DMS114 treated with DMSO at 0.1 percent for 48 hours (cell line): ENCODE measurements at regions not wholly inside any gene's neighbourhood (a gene's known extent, or its start where the extent isn't known, plus 50 kb on each side); places are given as distances from the start of the nearest gene placed in this dataset.
A peak's percentile ranks its signal among the peaks of the same experiment; 100 is the strongest.
"Not testable (repeated sequence)": the region's sequence is repeated elsewhere in the genome, so short reads cannot be mapped to it uniquely, and the experiment has no call there.

Experiments
- DNase-seq: peaks from one replicate; lab custom pipeline; 2025; ENCODE audit not compliant: unreplicated experiment; lab: John Stamatoyannopoulos, UW

DNA sequence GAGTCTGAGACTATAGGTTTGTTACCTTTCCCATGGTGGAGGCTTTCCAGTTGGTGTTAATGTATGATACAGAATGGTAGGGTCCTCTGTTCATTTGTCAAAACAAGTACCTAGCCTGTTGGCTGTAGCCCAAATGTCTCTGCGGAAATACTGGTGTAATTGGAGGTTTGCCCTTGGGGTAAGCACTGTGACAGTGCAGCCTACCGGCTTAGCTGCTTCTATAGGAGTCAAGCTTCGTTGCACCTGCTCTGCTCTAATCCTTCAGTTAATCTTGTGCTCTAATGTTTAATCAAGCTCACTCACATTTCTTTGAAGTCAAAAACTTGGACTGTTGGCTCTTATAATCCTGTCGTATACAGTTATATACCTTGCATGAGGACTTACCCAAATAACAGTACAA lies 203.4 kb downstream of the CCNG2 start:
- no peak for DNase-seq

DNA sequence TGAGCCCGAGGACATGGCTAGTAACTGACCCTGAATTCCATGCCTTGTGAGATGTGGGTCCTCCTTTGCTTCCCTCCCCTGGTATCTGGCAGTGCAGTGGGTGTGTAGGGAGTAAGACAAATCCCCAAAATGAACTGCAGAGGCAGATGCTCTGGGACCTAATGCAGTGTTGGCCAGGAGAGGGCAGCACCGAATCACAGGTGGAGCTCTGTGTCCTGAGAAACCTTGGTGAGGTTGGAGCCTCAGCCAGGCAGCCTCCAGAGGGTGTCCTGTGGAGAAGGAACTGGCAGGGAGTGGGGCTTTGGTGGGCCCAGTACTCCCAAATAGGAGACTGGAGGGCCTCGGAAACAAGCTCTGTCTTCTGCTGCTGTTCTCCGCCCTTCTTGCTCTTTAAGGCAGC lies 209.9 kb downstream of the CCNG2 start:
- DNase-seq, result not testable (repeated sequence)

DNA sequence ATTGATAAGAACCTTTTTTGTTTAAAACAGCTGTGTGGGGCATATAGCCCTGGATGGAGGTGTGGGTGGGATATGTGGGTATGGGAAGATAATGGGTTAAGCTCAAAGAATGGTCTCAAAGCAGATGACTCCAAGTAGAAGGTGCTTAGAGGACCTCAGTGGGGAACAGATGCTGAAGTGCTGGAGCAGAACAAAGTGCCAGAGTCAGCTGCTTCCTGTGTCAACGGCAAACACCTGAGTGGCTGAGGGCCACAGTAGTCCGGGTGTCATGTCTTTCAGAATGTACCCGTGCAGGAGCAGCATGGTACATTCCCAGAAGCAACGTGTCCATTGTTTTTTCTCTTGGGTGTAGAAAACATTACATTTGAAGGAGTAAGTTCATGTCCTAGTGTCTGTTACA lies 210.6 kb downstream of the CCNG2 start:
- no peak for DNase-seq

DNA sequence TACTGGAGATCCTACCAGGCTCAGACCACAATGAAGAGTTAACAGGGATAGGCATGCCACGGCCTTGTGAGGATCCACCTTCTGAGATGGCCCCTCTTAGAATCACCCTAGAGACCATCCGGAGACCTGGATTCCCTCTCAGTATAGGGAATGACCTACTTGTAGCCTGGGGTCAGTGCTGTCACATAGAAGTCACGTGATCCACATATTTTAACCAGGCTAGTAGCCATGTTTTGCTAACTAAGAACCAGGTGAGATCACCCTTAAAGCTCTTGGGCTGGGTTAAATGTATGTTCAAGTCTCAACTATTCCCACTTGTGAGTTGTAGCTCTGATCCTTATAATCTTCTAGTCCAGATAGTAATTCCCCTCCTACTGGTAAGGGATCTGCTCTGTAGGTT lies 215.4 kb downstream of the CCNG2 start:
- no peak for DNase-seq

DNA sequence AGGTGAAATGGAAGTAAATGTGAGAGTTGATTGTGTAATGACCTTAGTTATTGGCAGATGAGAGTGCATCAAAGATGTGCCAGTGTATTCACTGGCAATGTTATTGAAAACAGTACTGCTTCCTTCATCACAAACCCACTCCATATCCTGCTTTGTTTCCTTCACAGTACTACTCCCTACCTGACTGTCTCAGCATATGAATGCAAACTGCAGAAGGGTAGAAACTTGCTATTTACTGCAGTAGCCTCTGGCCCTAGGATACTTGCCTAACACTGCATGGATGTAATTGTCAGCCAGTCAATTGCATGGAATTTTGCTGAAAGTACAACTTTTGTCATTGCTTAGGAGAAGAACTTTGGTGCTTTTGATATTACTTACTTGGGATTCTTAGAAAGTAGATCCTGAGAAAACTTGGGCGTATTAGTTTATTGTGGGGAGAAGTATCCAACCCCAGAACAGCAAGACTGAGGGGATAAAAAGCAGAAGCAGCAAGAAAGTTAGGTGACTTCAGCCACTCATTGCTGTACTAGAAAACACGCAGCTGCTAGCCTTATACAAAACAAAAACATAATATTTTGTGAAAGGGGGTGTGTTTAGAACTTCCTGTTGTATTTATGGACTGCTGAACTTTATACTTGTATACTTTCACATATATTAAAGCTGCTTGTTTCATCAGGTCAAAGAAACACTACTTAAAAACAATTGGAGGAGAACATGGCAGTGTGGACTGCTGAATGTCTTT lies 219.0 kb downstream of the CCNG2 start:
- no peak for DNase-seq

DNA sequence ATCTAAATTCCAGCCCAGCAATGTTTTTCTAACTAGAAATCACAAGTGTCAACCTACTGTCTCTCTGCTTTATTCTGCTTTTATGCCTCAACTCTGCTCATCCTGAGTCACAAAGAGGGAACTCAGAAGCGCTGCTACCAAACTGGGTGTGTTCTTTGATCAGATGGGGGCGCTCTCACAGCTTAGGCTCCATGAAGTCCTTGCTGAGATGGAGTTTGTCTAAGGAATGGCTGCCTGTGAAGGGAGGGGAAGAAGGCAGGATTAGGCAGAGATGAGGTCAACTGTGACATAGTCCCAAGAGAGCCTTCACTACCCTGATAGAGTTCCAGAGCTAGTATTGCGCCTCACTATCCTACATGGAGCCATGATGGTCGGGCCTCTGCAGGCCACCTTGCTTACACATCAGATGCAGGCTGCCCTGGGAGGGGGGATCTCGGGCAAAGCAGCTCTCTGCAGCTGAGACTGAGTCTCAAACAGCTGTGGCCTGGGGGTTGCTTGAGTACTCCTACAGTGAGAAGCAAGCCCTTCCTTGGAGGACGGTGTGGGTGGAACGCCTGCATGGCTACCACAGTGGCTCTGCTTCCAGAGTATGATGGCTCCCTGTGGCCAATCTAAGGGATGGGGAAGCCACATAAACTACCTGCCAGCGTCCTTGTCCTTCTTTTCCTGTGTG lies 219.9 kb downstream of the CCNG2 start:
- DNase-seq, result no peak

DNA sequence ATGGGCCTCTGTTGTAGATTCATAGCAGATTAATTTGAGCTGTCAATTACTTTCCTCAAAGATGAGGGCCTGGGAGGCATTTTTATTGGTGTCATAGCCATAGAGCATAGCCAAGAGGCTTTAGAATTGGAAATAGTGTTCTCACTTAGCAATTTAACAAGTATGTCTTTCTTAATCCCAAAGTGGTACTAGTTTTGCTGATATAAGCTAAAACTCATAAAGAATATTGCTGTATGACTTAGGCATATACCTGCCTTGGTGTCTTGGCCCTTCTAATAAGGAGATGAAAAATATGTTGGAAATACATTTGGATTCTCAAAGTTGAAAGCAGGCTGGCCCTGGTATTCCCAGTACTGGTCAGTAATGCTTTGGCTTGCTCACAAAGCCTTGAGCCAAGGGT lies 221.5 kb upstream of the CXCL13 start:
- DNase-seq, result no peak

DNA sequence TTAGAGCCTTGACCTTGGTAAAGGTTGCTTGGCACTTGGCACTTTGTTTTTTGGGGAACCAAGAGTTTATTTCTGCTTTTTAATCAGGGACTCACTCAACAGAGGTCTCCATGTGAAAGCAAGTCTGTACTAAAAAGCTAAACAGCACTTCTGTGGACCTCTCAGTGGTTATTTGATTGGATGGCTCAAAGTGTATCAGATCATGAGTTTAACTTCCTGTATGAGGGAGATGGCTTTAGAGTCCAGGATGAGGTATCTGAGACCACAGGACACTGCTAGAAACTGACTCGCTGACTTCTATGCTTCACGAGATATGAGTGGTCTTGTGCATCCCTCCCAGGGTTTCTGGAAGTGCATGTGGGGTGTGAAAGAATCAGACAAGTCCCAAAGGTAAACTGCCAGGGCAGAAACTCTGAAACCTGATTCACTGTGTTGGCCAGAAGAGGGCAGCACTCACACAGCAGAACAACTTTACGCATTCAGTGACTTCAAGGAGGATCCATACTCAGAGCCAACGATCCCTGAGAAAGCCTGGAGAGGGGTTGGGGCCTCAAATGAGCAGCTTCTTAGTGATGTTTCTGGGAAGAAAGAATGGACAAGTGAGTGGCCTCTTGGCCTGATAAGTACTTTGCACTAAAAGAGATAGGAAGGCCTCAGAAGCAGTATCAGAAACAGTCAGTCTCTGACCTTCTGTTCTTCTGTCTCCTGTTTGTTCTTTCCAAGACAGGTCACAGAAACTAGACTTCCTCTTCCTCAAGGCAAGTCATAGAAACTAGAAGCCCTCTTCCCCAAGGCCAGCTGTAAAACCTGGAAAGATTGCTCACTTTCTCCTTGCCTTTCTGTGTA lies 220.3 kb upstream of the CXCL13 start:
- peak; percentile 4 for DNase-seq

DNA sequence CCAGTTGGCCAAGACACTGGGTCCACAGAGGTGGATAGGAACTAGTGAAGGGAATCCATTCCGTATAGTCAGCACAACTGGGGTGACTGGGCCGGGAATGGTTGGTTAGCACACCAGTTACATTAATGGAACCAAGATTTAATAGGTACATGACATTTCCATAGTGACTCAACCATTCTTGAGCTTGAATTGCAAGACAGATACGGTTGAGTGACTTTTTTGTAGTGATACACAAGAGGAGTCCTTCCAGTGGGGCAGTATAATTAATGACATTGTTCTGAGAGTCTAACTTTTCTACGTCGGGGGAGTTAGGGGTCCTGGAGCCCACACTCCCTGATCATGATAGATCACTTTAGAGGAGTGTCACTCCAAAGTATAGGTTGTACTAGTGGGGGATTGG lies 211.6 kb upstream of the CXCL13 start:
- no peak for DNase-seq

DNA sequence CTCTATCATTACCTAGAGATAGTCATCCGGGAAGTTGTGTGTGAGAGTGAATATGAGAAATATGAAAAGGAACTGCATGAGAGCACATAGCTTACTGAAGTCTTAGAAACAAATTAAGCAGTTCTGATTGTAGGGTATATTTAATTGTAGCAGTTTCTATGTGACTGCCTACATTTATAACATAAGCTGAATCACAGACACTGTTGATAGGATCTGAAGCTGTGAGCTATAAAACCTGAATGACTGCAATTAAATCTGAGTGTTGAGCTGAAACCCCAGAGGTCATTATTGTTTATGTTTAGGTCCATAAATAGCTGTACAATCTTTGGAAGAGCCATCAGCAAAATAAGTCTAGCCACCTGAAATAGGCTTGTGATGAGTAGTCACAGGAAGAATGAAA lies 210.1 kb upstream of the CXCL13 start:
- DNase-seq, result no peak

DNA sequence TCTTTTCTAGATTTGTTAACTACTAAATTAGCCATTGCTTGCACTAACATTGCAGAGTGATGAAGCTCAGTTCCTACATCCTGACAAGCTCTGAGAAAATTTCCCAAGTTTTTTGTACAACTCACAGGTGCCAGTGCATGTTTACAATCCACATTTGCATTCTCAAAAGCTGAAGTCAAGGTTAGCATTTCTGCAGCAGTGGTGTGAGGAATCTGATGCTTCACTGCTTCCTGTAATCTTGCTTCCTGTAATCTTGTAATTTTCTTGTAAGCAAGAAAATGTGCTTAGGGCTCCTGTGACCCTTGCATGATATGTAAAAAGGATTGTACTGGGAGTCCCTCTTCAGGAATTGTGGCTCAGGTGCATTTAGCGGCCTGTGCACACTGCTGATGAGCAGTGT lies 207.4 kb upstream of the CXCL13 start:
- no peak for DNase-seq

DNA sequence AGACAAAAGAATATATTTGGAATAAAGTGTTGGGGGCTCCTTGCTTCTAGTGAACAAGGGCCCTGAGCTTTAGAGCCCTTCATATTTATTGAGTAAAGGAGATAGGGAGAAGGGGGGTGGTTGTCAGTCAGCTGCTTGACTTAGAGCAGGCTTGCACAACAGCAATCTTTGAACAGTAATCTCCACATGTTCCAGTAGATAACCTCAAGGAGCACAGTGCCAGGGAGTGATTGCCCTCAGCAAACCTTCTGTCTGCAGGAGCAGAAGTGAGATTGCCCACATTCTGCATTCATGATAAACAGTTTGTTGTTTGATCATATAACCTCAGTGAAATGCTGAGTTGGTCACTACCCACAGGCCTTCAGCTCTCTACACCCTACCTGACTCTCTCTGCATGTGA lies 205.8 kb upstream of the CXCL13 start:
- DNase-seq, result no peak

DNA sequence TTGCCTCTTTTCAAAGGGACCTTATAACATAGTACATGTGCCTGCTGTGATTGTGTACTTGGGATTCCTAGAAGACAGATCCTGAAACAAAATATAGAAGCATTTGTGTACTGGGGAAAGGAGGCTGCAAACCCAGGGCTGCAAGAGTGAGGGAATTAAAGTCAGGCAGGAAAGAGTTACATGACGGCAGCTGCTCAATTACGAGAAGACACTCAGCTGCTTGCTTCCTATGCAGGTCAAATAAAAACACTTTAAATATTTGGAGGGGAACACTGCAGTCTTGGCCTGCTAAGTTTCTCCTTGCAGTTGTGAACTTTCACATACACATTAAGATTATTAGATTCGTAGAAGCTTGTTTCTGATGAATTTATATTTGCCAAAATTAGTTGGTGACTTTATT lies 191.9 kb upstream of the CXCL13 start:
- DNase-seq, result no peak

DNA sequence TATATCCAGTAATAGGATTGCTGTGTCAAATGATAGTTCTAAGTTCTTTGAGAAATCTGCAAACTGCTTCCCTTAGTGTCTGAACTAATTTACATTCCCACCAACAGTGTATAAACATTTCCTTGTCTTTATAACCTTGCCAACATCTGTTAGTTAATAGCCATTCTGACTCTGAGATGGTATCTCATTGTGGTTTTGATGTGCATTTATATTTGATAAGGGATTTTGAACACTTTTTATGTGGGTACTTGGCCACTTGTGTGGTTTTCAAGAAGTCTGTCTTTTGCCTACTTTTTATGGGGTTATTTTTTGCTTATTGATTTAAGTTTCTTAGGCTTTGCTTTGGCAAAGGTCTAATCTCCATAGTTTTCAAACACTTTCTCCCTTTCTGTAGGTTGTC lies 189.9 kb upstream of the CXCL13 start:
- no peak for DNase-seq

DNA sequence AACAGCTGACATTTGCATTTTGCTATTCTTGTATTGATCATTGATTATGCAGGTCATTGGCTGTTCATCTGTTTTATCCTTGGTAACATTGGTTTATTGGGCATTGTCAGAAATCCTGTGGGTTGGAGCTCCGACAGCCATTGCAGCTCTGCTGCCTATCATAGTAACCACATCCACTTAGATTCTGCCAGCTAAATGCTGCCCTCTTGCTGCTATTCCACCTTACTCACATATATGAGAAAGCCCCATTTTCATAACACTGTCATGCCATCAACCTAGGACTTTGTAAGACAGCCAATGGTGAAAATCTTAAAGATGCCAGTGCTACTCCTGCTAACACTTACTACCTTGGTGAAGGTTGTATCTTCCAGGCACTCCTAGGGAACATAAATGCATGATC lies 187.3 kb upstream of the CXCL13 start:
- peak; percentile 0 for DNase-seq

DNA sequence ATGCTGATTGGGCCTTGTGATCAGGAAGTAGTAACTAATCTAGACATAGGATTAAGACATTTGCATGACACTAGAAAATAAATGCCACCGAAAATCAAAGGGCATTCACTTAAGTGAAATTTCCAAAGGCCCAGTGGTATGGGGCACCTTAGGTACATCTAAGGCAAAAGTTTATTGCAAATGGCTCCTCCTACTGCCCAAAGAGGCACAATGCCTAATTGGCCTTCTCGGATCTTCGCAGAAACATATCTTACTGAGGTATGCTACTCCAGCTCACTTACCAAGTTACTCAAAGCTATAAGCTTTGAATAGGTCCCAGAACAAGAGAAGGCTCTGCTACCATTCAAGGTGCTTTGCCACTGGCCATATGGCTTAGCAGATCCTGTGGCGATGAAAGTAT lies 174.8 kb upstream of the CXCL13 start:
- DNase-seq, result no peak

DNA sequence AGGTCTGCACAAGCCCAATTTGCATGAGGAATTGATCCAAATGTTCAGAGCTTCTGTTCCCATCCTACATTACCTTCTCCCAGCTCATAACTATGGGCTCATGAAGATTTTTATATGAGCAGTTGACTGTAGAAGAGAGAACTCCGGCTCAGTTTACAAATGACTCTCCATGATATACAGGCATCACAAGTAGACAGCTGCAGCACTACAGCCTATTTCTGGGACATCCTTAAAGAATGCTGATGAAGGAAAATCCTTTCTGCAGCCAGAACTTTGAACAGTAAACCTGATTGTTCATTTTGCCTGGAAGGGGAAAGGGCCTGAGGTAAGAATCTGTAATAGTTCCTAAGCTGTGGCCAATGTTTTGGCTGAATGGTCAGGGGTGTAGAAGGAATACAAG lies 174.1 kb upstream of the CXCL13 start:
- no peak for DNase-seq

DNA sequence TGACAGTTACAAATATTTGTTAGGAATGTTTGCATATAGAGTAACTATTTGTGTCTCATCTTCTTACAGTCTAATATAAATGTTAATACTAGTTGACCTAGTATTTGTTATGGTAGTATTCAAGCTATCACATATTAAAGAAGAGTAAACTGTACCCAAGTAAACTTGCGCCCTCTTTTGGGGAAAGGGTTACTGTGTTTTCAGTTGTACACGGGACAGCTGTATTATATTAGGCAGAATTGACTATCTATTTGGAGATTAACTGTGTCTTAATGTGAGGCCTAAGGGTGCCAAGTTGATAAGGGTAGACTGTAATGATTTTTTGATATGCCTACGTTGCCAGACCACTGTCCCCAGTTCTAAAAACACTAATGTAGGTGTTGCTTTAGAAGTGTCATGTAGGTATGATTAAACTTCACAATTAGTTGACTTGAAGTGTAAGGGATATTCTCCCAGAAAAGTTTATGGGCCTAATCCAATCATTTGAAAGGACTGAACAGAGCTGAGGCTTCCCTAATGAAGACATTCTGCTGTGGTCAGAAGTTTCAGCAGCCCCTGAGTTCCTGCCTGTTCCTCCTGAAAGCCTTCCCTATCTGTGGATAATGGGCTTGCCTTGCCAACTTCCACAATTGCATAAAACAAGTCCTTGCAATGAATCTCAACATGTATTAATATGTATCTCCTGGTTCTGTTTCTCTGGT lies 172.8 kb upstream of the CXCL13 start:
- DNase-seq, result no peak

DNA sequence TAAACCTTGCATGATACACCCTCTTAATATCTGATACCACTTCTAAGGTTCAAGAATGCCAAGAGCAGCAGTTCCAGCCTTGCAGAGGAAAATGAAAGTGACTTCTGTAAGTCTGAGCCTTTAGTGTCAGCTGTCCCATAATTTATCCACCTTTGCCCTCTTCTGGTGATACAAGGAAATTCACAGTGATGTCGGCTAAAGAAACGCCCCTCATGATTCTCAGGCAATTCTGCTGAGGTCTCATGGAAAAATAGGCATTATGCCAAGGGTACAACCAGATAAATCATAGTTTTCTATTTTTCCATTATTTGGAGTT lies 172.2 kb upstream of the CXCL13 start:
- no peak for DNase-seq

DNA sequence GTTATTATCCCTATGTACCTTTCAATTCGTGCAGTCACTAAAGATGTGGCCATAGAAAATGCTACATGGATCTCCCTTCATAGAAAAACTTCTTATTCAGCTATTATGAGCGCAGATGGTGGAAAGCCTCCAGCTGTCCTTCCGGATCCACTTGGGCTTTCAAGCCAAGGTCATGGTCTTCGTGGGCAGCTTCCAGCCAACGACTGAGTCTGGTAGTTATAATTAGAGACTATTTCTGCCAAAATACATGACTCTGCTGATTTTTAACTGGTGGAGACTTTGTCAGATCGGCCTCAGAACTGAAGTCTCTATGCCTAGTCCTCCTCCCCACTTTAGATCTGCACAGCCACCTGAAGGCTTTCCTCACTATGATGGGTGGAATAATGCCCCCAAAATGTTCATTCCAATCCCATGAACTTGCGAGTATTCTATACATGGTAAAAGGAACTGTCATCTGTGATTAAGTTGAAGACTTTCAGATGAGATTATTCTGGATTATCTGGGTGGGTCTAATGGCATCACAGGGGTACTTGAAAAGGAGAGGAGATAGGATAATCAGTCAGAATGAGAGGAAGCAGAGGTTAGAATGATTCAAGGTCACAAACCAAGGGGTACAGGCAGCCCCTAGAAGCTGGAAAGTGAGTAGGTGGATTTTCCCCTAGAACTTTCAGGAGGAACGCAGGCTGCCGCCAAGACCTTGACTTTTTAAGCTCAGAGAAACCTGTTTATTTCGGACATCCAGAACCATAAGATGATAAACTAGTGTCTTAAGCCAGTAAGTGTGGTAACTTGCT lies 171.1 kb upstream of the CXCL13 start:
- no peak for DNase-seq

DNA sequence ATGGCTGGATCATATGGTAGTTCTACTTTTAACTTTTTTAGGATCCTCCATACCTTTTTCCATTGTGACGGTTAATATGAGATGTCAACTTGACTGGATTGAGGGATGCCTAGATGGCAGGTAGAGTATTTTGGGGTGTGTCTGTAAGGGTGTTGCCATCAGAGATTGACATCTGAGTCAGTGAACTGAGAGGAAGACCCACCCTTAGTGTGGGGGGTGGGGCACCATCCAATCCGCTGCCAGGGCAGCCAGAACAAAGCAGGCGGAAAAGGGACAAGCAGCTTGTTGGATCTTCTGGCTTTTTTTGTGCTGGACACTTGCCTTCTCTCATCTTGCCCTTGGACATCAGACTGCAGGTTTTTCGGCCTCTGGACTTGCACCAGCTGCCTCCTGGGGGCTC lies 168.5 kb upstream of the CXCL13 start:
- no peak for DNase-seq
